OCI-LY7 (cell line): ENCODE measurements at regions not wholly inside any gene's neighbourhood (a gene's known extent, or its start where the extent isn't known, plus 50 kb on each side); places are given as distances from the start of the nearest gene placed in this dataset.

Source experiments
- BruUV-seq: library from RNA; stranded (reverse); fragments of 400-500 nt; replicated peaks from 2 replicates; lab custom pipeline; 2021; lab: Mats Ljungman, UMichigan
- CTCF ChIA-PET: fragments of 300-600 bp; sonication (Branson Sonifier 250); formaldehyde crosslinking; loops from one replicate; lab custom pipeline; 2022; ENCODE audit warnings: antibody characterized with exemption; ENCODE audit not compliant: unreplicated experiment; lab: Charles Lee
- POLR2A ChIA-PET: fragments of 300-600 bp; sonication (Branson Sonifier 250); formaldehyde crosslinking; loops from one replicate; lab custom pipeline; 2022; ENCODE audit warnings: antibody characterized with exemption; lab: Charles Lee
- DNase-seq: peaks from one replicate; pipeline ENCODE4 v3.0.0-alpha.2; 2015; ENCODE audit warnings: low spot score
- H2AFZ ChIP-seq: fragments of 200-600 bp; sonication (generic), shearing (Covaris generic); 2 replicates; pipeline ENCODE4 v1.6.1; 2014; ENCODE audit warnings: mild to moderate bottlenecking, antibody characterized with exemption, low read length, moderate library complexity
- H3K27ac ChIP-seq: fragments of 200-600 bp; sonication (generic); 2 replicates; pipeline ENCODE4 v1.5.1; 2014; ENCODE audit warnings: mixed run types, low read depth, mild to moderate bottlenecking, moderate library complexity, low read length, inconsistent platforms; ENCODE audit not compliant: poor library complexity, severe bottlenecking
- H3K36me3 ChIP-seq: fragments of 200-600 bp; sonication (generic); 2 replicates; pipeline ENCODE4 v1.6.1; 2014; ENCODE audit warnings: mild to moderate bottlenecking, antibody characterized with exemption, low read length, moderate library complexity, mixed read lengths; ENCODE audit not compliant: insufficient read depth
- H3K4me1 ChIP-seq: fragments of 200-600 bp; sonication (generic); 2 replicates; pipeline ENCODE4 v1.5.1; 2014; ENCODE audit warnings: mild to moderate bottlenecking, low read length; ENCODE audit not compliant: insufficient read depth, poor library complexity, severe bottlenecking
- H3K4me2 ChIP-seq: fragments of 200-600 bp; sonication (generic); 2 replicates; pipeline ENCODE4 v1.6.1; 2014; ENCODE audit warnings: mild to moderate bottlenecking, low read length
- H3K4me3 ChIP-seq: fragments of 200-600 bp; sonication (generic); 2 replicates; pipeline ENCODE4 v1.5.1; 2014; ENCODE audit warnings: mild to moderate bottlenecking, low read depth, low read length; ENCODE audit not compliant: poor library complexity, severe bottlenecking
- H3K79me2 ChIP-seq: fragments of 200-600 bp; sonication (generic); 2 replicates; pipeline ENCODE4 v1.6.1; 2016; ENCODE audit warnings: low read depth, mild to moderate bottlenecking, low read length, moderate library complexity, mixed read lengths; ENCODE audit not compliant: insufficient read depth
- H3K9me2 ChIP-seq: fragments of 200-600 bp; sonication (generic); 2 replicates; pipeline ENCODE4 v1.6.1; 2016; ENCODE audit warnings: mild to moderate bottlenecking, low read length, mixed read lengths; ENCODE audit not compliant: insufficient read depth
- H3K9me3 ChIP-seq: fragments of 200-600 bp; sonication (generic); 2 replicates; pipeline ENCODE4 v1.6.1; 2014; ENCODE audit warnings: mild to moderate bottlenecking, mixed run types, low read length, mixed read lengths
- H4K20me1 ChIP-seq: fragments of 200-600 bp; sonication (generic); 2 replicates; pipeline ENCODE4 v1.6.1; 2014; ENCODE audit warnings: mild to moderate bottlenecking, antibody characterized with exemption, low read length, moderate library complexity, mixed read lengths; ENCODE audit not compliant: insufficient read depth
- EZH2phosphoT487 ChIP-seq: fragments of 200-600 bp; sonication (generic); IDR thresholded peaks from 2 replicates; pipeline ENCODE4 v1.6.1; 2018; ENCODE audit warnings: low read depth, borderline replicate concordance, mild to moderate bottlenecking, mixed run types, antibody characterized with exemption, low read length, moderate library complexity, mixed read lengths
- intact Hi-C: fragments of 100-400 bp; cut with micrococcal nuclease; formaldehyde crosslinking; loops from one replicate; pipeline ENCODE4 v1.10.0; 2022; ENCODE audit not compliant: unreplicated experiment
- TF ChIP-seq, protein P1 (sequence below): fragments of 200-600 bp; sonication (generic); conservative IDR thresholded peaks from 2 replicates; pipeline ENCODE4 v1.5.1; 2014; ENCODE audit warnings: mild to moderate bottlenecking, antibody characterized with exemption, low read length, moderate library complexity, mixed read lengths

DNA sequence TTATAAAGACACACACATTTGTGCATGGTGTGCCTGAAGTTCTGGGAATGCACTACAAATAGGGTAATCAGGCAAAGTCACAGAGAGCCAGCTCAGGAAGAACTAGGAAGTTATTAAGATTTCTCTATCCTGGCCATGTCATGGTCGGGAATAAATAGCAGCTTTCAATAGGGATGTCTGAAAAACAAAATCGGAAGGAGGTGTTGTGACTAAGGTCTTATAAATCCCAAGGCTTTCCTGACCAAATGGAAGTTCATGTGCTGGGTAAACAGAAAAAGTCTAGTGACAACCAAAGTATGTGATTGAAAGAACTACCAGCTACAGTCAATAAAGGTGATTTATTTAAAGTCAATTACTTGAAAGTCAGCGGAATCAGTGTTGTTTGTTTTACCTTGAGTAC, 262.5 kb upstream of the HS3ST1 start:
- Histone ChIP-seq H3K4me1 (no peaks in the 10 kb centered on the region), H4K20me1 (no peaks in the 10 kb centered on the region), H3K4me3 (no peak overlapping the region), H3K36me3 (no peaks in the 10 kb centered on the region), H2AFZ (no peak overlapping the region), H3K9me2 (no peaks in the 10 kb centered on the region), H3K27ac (no peak overlapping the region), H3K4me2 (no peak overlapping the region), H3K79me2 (no peaks in the 10 kb centered on the region), H3K9me3 (no peaks in the 10 kb centered on the region)
- TF ChIP-seq, protein P1, sequence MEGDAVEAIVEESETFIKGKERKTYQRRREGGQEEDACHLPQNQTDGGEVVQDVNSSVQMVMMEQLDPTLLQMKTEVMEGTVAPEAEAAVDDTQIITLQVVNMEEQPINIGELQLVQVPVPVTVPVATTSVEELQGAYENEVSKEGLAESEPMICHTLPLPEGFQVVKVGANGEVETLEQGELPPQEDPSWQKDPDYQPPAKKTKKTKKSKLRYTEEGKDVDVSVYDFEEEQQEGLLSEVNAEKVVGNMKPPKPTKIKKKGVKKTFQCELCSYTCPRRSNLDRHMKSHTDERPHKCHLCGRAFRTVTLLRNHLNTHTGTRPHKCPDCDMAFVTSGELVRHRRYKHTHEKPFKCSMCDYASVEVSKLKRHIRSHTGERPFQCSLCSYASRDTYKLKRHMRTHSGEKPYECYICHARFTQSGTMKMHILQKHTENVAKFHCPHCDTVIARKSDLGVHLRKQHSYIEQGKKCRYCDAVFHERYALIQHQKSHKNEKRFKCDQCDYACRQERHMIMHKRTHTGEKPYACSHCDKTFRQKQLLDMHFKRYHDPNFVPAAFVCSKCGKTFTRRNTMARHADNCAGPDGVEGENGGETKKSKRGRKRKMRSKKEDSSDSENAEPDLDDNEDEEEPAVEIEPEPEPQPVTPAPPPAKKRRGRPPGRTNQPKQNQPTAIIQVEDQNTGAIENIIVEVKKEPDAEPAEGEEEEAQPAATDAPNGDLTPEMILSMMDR = no peak
- no peak for TF ChIP-seq EZH2phosphoT487
- intact Hi-C loops = no loop called here
- POLR2A ChIA-PET = no interaction called here
- no peak for DNase-seq
- no TSS peak for BruUV-seq
- CTCF ChIA-PET = no interaction called here

- Histone ChIP-seq H3K79me2 (no peaks in the 10 kb centered on the region), H3K9me2 (no peaks in the 10 kb centered on the region), H3K4me2 (no peak overlapping the region), H3K4me1 (no peaks in the 10 kb centered on the region), H2AFZ (no peak overlapping the region), H3K27ac (no peak overlapping the region), H3K9me3 (no peaks in the 10 kb centered on the region), H3K4me3 (no peak overlapping the region), H3K36me3 (no peaks in the 10 kb centered on the region), H4K20me1 (no peaks in the 10 kb centered on the region)
- intact Hi-C loops = no loop called here
- TF ChIP-seq, protein P1 = no peak
- no peak for TF ChIP-seq EZH2phosphoT487
- CTCF ChIA-PET = no interaction called here
- BruUV-seq = no TSS peak
- POLR2A ChIA-PET = no interaction called here
- no peak for DNase-seq
Measured at GRCh38 chr4:11687727-11688126, 259.0 kb upstream of the HS3ST1 start.

DNA sequence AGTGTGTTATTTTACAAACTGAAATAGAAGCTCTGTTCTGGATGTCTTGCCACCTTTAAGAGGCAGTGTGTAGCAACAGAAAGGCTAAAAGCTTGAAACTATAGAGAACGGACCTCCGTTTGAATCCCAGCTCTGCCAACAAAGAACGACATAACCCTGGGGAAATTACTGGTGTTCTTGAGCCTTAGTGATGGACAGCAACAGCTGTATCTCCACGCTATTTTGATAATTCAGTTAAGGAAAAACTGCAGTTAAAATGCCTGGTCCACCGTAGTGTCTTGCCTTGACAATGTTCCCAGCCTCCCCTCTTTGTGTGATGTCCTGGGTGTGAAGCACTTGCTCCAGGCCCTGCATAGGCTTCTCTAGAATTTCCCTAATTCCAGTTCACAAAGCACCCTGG, 256.8 kb upstream of the HS3ST1 start:
- H3K4me2 ChIP-seq = no peak overlapping the region
- H3K4me3 ChIP-seq = no peak overlapping the region
- no peak overlapping the region for H3K27ac ChIP-seq
- H3K4me1 ChIP-seq = no peaks in the 10 kb centered on the region
- CTCF ChIA-PET = no interaction called here
- intact Hi-C loops = no loop called here
- TF ChIP-seq, protein P1 = no peak
- no peak for TF ChIP-seq EZH2phosphoT487
- POLR2A ChIA-PET = interaction anchor here (0.6 kb wide), 1 partner anchor 17 kb away, joined by 3 read pairs; no protein-coding TSS in a partner anchor
- H3K9me3 ChIP-seq = no peaks in the 10 kb centered on the region
- BruUV-seq = no TSS peak
- H3K79me2 ChIP-seq = no peaks in the 10 kb centered on the region
- H3K36me3 ChIP-seq = no peaks in the 10 kb centered on the region
- no peak overlapping the region for H2AFZ ChIP-seq
- no peaks in the 10 kb centered on the region for H4K20me1 ChIP-seq
- no peak for DNase-seq
- no peaks in the 10 kb centered on the region for H3K9me2 ChIP-seq
